ENCODE measurements at regions not wholly inside any gene's neighbourhood (a gene's known extent, or its start where the extent isn't known, plus 50 kb on each side); places are given as distances from the start of the nearest gene placed in this dataset.

GRCh38 chr6:96276305-96276704 lies 245.3 kb upstream of the UFL1 start:
- Histone ChIP-seq H3K27me3 (no peaks in the 10 kb centered on the region), H3K9me3 (peaks cover 0 to 6% (median 0%) of the 10 kb centered on the region in 3 donors), H3K27ac (no peak overlapping the region), H3K36me3 (no peaks in the 10 kb centered on the region), H3K4me3 (no peak overlapping the region), H3K4me1 (no peaks in the 10 kb centered on the region)
- intact Hi-C loops (cut with DNase I; ENCODE audit: low total_unique reads): no loop called here
- no peak for TF ChIP-seq CTCF (IDR thresholded peaks at IDR 0.05)
- no peak for DNase-seq

GRCh38 chr6:96276856-96277255 lies 244.8 kb upstream of the UFL1 start:
- Histone ChIP-seq H3K36me3 (no peaks in the 10 kb centered on the region), H3K4me1 (no peaks in the 10 kb centered on the region), H3K27ac (no peak overlapping the region), H3K4me3 (no peak overlapping the region), H3K9me3 (peaks cover 0 to 3% (median 0%) of the 10 kb centered on the region in 3 donors), H3K27me3 (no peaks in the 10 kb centered on the region)
- DNase-seq: no peak
- no peak for TF ChIP-seq CTCF (IDR thresholded peaks at IDR 0.05)
- intact Hi-C loops (cut with DNase I; ENCODE audit: low total_unique reads): no loop called here

GRCh38 chr6:96279084-96279483 lies 242.5 kb upstream of the UFL1 start:
- H3K36me3 ChIP-seq: no peaks in the 10 kb centered on the region
- H3K27me3 ChIP-seq: no peaks in the 10 kb centered on the region
- no peak for TF ChIP-seq CTCF (IDR thresholded peaks at IDR 0.05)
- no peaks in the 10 kb centered on the region for H3K4me1 ChIP-seq
- no peak overlapping the region for H3K4me3 ChIP-seq
- intact Hi-C loops (cut with DNase I; ENCODE audit: low total_unique reads): no loop called here
- no peaks in the 10 kb centered on the region for H3K9me3 ChIP-seq
- H3K27ac ChIP-seq: no peak overlapping the region
- no peak for DNase-seq

- no peaks in the 10 kb centered on the region for H3K36me3 ChIP-seq
- no peak for DNase-seq
- H3K4me1 ChIP-seq: no peaks in the 10 kb centered on the region
- H3K27ac ChIP-seq: no peak overlapping the region
- H3K27me3 ChIP-seq: no peaks in the 10 kb centered on the region
- no peaks in the 10 kb centered on the region for H3K9me3 ChIP-seq
- intact Hi-C loops (cut with DNase I; ENCODE audit: low total_unique reads): no loop called here
- TF ChIP-seq CTCF (IDR thresholded peaks at IDR 0.05): no peak
- no peak overlapping the region for H3K4me3 ChIP-seq
Observed at GRCh38 chr6:96286503-96286902, 235.1 kb upstream of the UFL1 start.

- Histone ChIP-seq H3K27me3 (no peaks in the 10 kb centered on the region), H3K9me3 (no peaks in the 10 kb centered on the region), H3K36me3 (no peaks in the 10 kb centered on the region), H3K4me3 (no peak overlapping the region), H3K4me1 (no peaks in the 10 kb centered on the region), H3K27ac (no peak overlapping the region)
- no peak for DNase-seq
- intact Hi-C loops (cut with DNase I; ENCODE audit: low total_unique reads): no loop called here
- no peak for TF ChIP-seq CTCF (IDR thresholded peaks at IDR 0.05)
Observed at GRCh38 chr6:96299525-96299924, 222.1 kb upstream of the UFL1 start.

- TF ChIP-seq CTCF (IDR thresholded peaks at IDR 0.05): no peak
- Histone ChIP-seq H3K9me3 (no peaks in the 10 kb centered on the region), H3K36me3 (no peaks in the 10 kb centered on the region), H3K27me3 (no peaks in the 10 kb centered on the region), H3K4me3 (no peak overlapping the region), H3K27ac (no peak overlapping the region), H3K4me1 (no peaks in the 10 kb centered on the region)
- no peak for DNase-seq
- intact Hi-C loops (cut with DNase I; ENCODE audit: low total_unique reads): no loop called here
Observed at GRCh38 chr6:96301023-96301422, 220.6 kb upstream of the UFL1 start.

All from tibial artery (tissue), 4 donors.